ENCODE measurements at regions not wholly inside any gene's neighbourhood (a gene's known extent, or its start where the extent isn't known, plus 50 kb on each side); places are given as distances from the start of the nearest gene placed in this dataset.

GRCh38 chr3:94310341-94311135 is 247.7 kb downstream of the NSUN3 start:
- TF ChIP-seq CTCF (IDR thresholded peaks at IDR 0.05; ENCODE audit: low read depth, low read length) = no peak
- Histone ChIP-seq H3K4me3 (ENCODE audit: low read depth, low read length) (no peak overlapping the region), H3K27ac (no peak overlapping the region), H3K36me3 (no peaks in the 10 kb centered on the region), H3K9me3 (ENCODE audit: severe bottlenecking) (no peaks in the 10 kb centered on the region), H3K27me3 (ENCODE audit: insufficient read depth, low read depth, severe bottlenecking) (peaks cover 38% of the 10 kb centered on the region)
- DNase-seq = no peak

DNA sequence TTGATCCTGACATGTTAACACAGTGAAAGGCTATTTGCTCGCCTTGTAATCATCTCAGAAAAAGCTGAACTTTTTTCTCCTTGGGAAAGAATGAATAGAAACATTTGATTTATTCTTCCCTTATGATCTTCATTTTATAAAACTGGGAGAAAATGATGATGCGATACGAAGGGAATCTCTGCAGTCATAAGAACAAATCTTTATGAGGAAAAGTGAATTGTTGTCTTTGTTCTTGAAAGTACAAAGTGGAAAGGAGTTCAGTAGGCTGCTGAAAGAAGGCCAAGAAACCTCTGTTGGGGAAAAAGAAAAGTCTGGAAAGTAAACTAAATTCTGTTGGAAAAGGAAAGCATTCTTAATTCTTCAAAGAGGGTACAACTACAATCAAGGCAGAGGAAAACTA is 248.8 kb downstream of the NSUN3 start:
- H3K4me3 ChIP-seq (ENCODE audit: low read depth, low read length) = no peak overlapping the region
- peaks cover 35% of the 10 kb centered on the region for H3K27me3 ChIP-seq (ENCODE audit: insufficient read depth, low read depth, severe bottlenecking)
- no peaks in the 10 kb centered on the region for H3K36me3 ChIP-seq
- no peaks in the 10 kb centered on the region for H3K9me3 ChIP-seq (ENCODE audit: severe bottlenecking)
- no peak for DNase-seq
- H3K27ac ChIP-seq = no peak overlapping the region
- TF ChIP-seq CTCF (IDR thresholded peaks at IDR 0.05; ENCODE audit: low read depth, low read length) = no peak

GRCh38 chr3:94314218-94314883 is 251.5 kb downstream of the NSUN3 start:
- Histone ChIP-seq H3K27me3 (ENCODE audit: insufficient read depth, low read depth, severe bottlenecking) (peaks cover 32% of the 10 kb centered on the region), H3K27ac (no peak overlapping the region), H3K4me3 (ENCODE audit: low read depth, low read length) (no peak overlapping the region), H3K9me3 (ENCODE audit: severe bottlenecking) (no peaks in the 10 kb centered on the region), H3K36me3 (no peaks in the 10 kb centered on the region)
- DNase-seq = no peak
- TF ChIP-seq CTCF (IDR thresholded peaks at IDR 0.05; ENCODE audit: low read depth, low read length) = no peak

GRCh38 chr3:94317017-94317416 is 254.2 kb downstream of the NSUN3 start:
- no peak for TF ChIP-seq CTCF (IDR thresholded peaks at IDR 0.05; ENCODE audit: low read depth, low read length)
- no peaks in the 10 kb centered on the region for H3K9me3 ChIP-seq (ENCODE audit: severe bottlenecking)
- H3K36me3 ChIP-seq = no peaks in the 10 kb centered on the region
- H3K27ac ChIP-seq = no peak overlapping the region
- H3K4me3 ChIP-seq (ENCODE audit: low read depth, low read length) = no peak overlapping the region
- H3K27me3 ChIP-seq (ENCODE audit: insufficient read depth, low read depth, severe bottlenecking) = peaks cover 30% of the 10 kb centered on the region
- DNase-seq = no peak

DNA sequence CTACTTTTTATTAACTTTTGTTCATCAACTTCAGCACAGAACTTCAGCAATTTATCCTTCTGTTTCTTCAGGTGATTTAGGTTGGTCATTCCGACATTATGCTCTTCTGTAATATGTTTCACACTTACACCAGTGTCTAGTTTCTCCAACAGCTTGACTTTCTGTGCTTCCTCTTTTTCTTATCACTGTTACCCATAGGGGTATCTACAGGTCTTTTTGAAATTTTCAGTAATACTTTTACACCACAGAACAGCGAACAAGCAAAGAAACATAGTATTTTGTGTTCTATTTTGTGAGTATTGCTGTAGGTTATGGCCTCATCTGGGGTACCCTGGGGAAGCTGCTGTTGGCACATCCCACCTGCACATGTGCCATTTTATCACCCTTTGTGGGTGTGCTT is 260.7 kb downstream of the NSUN3 start:
- H3K27me3 ChIP-seq (ENCODE audit: insufficient read depth, low read depth, severe bottlenecking) = peaks cover 23% of the 10 kb centered on the region
- no peak for DNase-seq
- TF ChIP-seq CTCF (IDR thresholded peaks at IDR 0.05; ENCODE audit: low read depth, low read length) = no peak
- H3K36me3 ChIP-seq = no peaks in the 10 kb centered on the region
- no peaks in the 10 kb centered on the region for H3K9me3 ChIP-seq (ENCODE audit: severe bottlenecking)
- H3K27ac ChIP-seq = no peak overlapping the region
- no peak overlapping the region for H3K4me3 ChIP-seq (ENCODE audit: low read depth, low read length)
